IMR-90 (cell line): ENCODE measurements at regions not wholly inside any gene's neighbourhood (a gene's known extent, or its start where the extent isn't known, plus 50 kb on each side); places are given as distances from the start of the nearest gene placed in this dataset.
A peak's percentile ranks its signal among the peaks of the same experiment; 100 is the strongest.

Experiments used
- ATAC-seq: fragments of 200-7000 bp; cut with Tn5 transposase; 2 replicates; pipeline ENCODE4 v1.9.1; 2020; ENCODE audit warnings: low read depth, mild to moderate bottlenecking, moderate library complexity
- BruUV-seq: library from RNA; stranded (reverse); fragments of 400-500 nt; replicated peaks from 2 replicates; lab custom pipeline; 2021; lab: Mats Ljungman, UMichigan
- CTCF ChIA-PET: fragments of 300-600 bp; formaldehyde crosslinking; extraction: SDS; loops from one replicate; lab custom pipeline; 2021; ENCODE audit warnings: antibody characterized with exemption; lab: Yijun Ruan, JAX
- POLR2A ChIA-PET: fragments of 300-600 bp; sonication (Branson Sonifier 250); formaldehyde crosslinking; loops from one replicate; lab custom pipeline; 2022; ENCODE audit warnings: antibody characterized with exemption; ENCODE audit not compliant: unreplicated experiment; lab: Charles Lee
- DNase-seq: peaks from one replicate; pipeline ENCODE4 v3.0.0; 2013
- H2AFZ ChIP-seq: replicated peaks from 2 replicates; pipeline ENCODE3; 2013; ENCODE audit warnings: low read length, mild to moderate bottlenecking; ENCODE audit not compliant: poor library complexity
- H2AK5ac ChIP-seq: 2 replicates; pipeline ENCODE4 v1.6.1; 2013; ENCODE audit warnings: low read depth, low read length, inconsistent platforms
- H2AK9ac ChIP-seq: replicated peaks from 2 replicates; pipeline ENCODE3; 2013; ENCODE audit warnings: mild to moderate bottlenecking, low read depth, low read length, moderate library complexity; ENCODE audit not compliant: poor library complexity
- H2BK120ac ChIP-seq: 2 replicates; pipeline ENCODE4 v1.6.1; 2013; ENCODE audit warnings: low read depth, low read length, inconsistent platforms
- H2BK15ac ChIP-seq: 3 replicates; pipeline ENCODE4 v1.6.1; 2013; ENCODE audit warnings: low read depth, low read length, inconsistent platforms
- H2BK20ac ChIP-seq: 2 replicates; pipeline ENCODE4 v1.6.1; 2013; ENCODE audit warnings: low read depth, mild to moderate bottlenecking, inconsistent platforms, low read length, moderate library complexity
- H2BK5ac ChIP-seq: 2 replicates; pipeline ENCODE4 v1.6.1; 2013; ENCODE audit warnings: mild to moderate bottlenecking, low read depth, low read length, inconsistent platforms; ENCODE audit not compliant: poor library complexity, severe bottlenecking
- H3K14ac ChIP-seq: replicated peaks from 2 replicates; pipeline ENCODE4 v1.6.1; 2013; ENCODE audit warnings: low read depth, low read length, inconsistent platforms
- H3K18ac ChIP-seq: 2 replicates; pipeline ENCODE4 v1.6.1; 2013; ENCODE audit warnings: low read depth, low read length, control low read depth
- H3K23ac ChIP-seq: 2 replicates; pipeline ENCODE4 v1.6.1; 2013; ENCODE audit warnings: low read depth, low read length, inconsistent platforms
- H3K27ac ChIP-seq: 2 replicates; pipeline ENCODE4 v1.5.1; 2013; ENCODE audit warnings: mild to moderate bottlenecking, control low read depth, low read length; ENCODE audit not compliant: insufficient read depth
- H3K27me3 ChIP-seq: 2 replicates; pipeline ENCODE4 v1.6.1; 2013; ENCODE audit warnings: low read length; ENCODE audit not compliant: control insufficient read depth, insufficient read depth
- H3K36me3 ChIP-seq: 2 replicates; pipeline ENCODE4 v1.6.1; 2013; ENCODE audit warnings: low read length, mixed read lengths; ENCODE audit not compliant: control insufficient read depth, insufficient read depth
- H3K4ac ChIP-seq: 2 replicates; pipeline ENCODE4 v1.6.1; 2013; ENCODE audit warnings: low read depth, low read length, inconsistent platforms
- H3K4me1 ChIP-seq: 2 replicates; pipeline ENCODE4 v1.6.1; 2013; ENCODE audit warnings: low read length, mixed read lengths; ENCODE audit not compliant: control insufficient read depth, insufficient read depth
- H3K4me2 ChIP-seq: 2 replicates; pipeline ENCODE4 v1.6.1; 2013; ENCODE audit warnings: low read depth, mild to moderate bottlenecking, control low read depth, low read length, moderate library complexity
- H3K4me3 ChIP-seq: 2 replicates; pipeline ENCODE4 v1.5.1; 2013; ENCODE audit warnings: low read depth, mild to moderate bottlenecking, control low read depth, low read length, moderate library complexity; ENCODE audit not compliant: insufficient read depth
- H3K56ac ChIP-seq: 2 replicates; pipeline ENCODE4 v1.6.1; 2013; ENCODE audit warnings: low read length, inconsistent platforms; ENCODE audit not compliant: insufficient read depth; ENCODE audit errors: extremely low read depth
- H3K79me1 ChIP-seq, 2 experiments: 2 replicates each; pipeline ENCODE4 v1.6.1; 2013; ENCODE audit warnings: low read length in 2 of 2, inconsistent platforms in 1 of 2, low read depth in 1 of 2
- H3K9ac ChIP-seq: 2 replicates; pipeline ENCODE4 v1.6.1; 2013; ENCODE audit warnings: low read depth, low read length, control low read depth
- H3K9me1 ChIP-seq: 2 replicates; pipeline ENCODE4 v1.6.1; 2013; ENCODE audit warnings: low read length, inconsistent platforms; ENCODE audit not compliant: insufficient read depth
- H3K9me3 ChIP-seq: 2 replicates; pipeline ENCODE4 v1.6.1; 2013; ENCODE audit warnings: low read length; ENCODE audit not compliant: control insufficient read depth, insufficient read depth
- H4K20me1 ChIP-seq: 2 replicates; pipeline ENCODE4 v1.6.1; 2013; ENCODE audit warnings: low read length, inconsistent platforms; ENCODE audit not compliant: insufficient read depth
- H4K5ac ChIP-seq: 2 replicates; pipeline ENCODE4 v1.6.1; 2013; ENCODE audit warnings: mild to moderate bottlenecking, low read depth, low read length, control low read depth
- H4K8ac ChIP-seq, 2 experiments: 2 replicates each; pipeline ENCODE4 v1.6.1; 2013; ENCODE audit warnings: low read depth in 2 of 2, low read length in 2 of 2, control low read depth in 1 of 2, inconsistent platforms in 1 of 2
- H4K91ac ChIP-seq: 2 replicates; pipeline ENCODE4 v1.6.1; 2013; ENCODE audit warnings: low read depth, low read length, inconsistent platforms; ENCODE audit not compliant: insufficient read depth
- CHD1 ChIP-seq: IDR thresholded peaks from 2 replicates; pipeline ENCODE4 v1.6.1; 2012; ENCODE audit warnings: low read depth, low read length, improper control_type of control experiment
- MAFK ChIP-seq: IDR thresholded peaks from 2 replicates; pipeline ENCODE4 v1.6.1; 2012; ENCODE audit warnings: low read depth, low read length, improper control_type of control experiment
- MAZ ChIP-seq: IDR thresholded peaks from 2 replicates; pipeline ENCODE4 v1.6.1; 2012; ENCODE audit warnings: low read depth, mild to moderate bottlenecking, low read length, improper control_type of control experiment, moderate library complexity, borderline replicate concordance
- RCOR1 ChIP-seq: IDR thresholded peaks from 2 replicates; pipeline ENCODE4 v1.6.1; 2012; ENCODE audit warnings: mild to moderate bottlenecking, low read length, improper control_type of control experiment; ENCODE audit not compliant: insufficient replicate concordance
- SMC3 ChIP-seq: fragments of 150-350 bp; IDR thresholded peaks from 2 replicates; pipeline ENCODE4 v1.6.1; 2016; ENCODE audit warnings: low read depth, mild to moderate bottlenecking, antibody characterized with exemption, low read length, moderate library complexity
- WGBS, 2 experiments: methylation state at CpG; one replicate each; pipeline versions ENCODE4 v1.1.5 to v1.1.7; 2013; ENCODE audit warnings: missing lambda C conversion rate in 2 of 2; ENCODE audit not compliant: insufficient read length in 1 of 2; ENCODE audit errors: extremely low coverage in 2 of 2; 5-methylcytosine and 5-hydroxymethylcytosine counted together
- dilution Hi-C: fragments of 300-500 bp; cut with HindIII; formaldehyde crosslinking; loops from one replicate; pipeline ENCODE4 v1.14.3; 2018; ENCODE audit warnings: low sequenced_read_pairs; ENCODE audit not compliant: unreplicated experiment
- in situ Hi-C: fragments of 300-500 bp; cut with MboI; formaldehyde crosslinking; loops from 3 replicates; pipeline ENCODE4 v1.14.3; 2019; ENCODE audit warnings: low sequenced_read_pairs, inconsistent platforms, mixed read lengths
- intact Hi-C: fragments of 100-400 bp; cut with micrococcal nuclease; formaldehyde crosslinking; loops from 2 replicates; pipeline ENCODE4 v1.10.0; 2022

DNA sequence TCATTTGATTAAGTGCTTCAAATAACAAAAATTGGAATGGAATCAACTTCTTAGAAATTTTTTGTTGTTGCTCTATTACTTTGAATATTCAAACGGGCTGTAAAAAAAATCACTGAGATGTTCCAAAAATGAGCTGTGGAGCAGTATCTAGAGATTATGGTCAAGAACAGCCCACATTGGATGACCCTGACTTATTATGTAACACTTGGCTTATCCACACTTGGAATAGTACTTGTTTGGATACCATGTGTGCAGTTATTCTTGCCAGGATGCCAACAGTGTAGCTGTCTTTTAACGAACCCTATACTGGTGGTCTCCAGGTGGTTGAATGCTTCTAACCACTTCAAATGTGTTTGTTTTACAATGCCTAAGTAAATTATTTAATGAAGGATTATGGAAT, 64.9 kb upstream of the CAMK2D start:
- Histone ChIP-seq H3K4me3 (no peak overlapping the region), H3K4me1 (peaks cover 14% of the 10 kb centered on the region), H4K5ac (no peak overlapping the region), H2AK5ac (no peak overlapping the region), H3K56ac (no peak overlapping the region), H4K8ac (no peak overlapping the region), H2BK120ac (no peak overlapping the region), H2AFZ (no peak overlapping the region), H3K27ac (no peak overlapping the region), H3K79me1 (no peaks in the 10 kb centered on the region), H2BK20ac (no peak overlapping the region; the same call in 1 of the 2 replicates), H3K9ac (no peak overlapping the region), H2BK15ac (no peak overlapping the region), H3K9me1 (0 out of 2 replicates have a peak, but pooled peaks cover 2% of the 10 kb centered on the region), H3K18ac (no peak overlapping the region), H2BK5ac (no peak overlapping the region), H4K91ac (no peak overlapping the region), H3K14ac (0 out of 2 replicates have a peak overlapping the region, but pooled peaks have one; percentile 19), H3K9me3 (no peaks in the 10 kb centered on the region), H3K4ac (no peak overlapping the region), H2AK9ac (no peak overlapping the region), H4K20me1 (no peaks in the 10 kb centered on the region), H3K27me3 (no peaks in the 10 kb centered on the region), H3K4me2 (no peak overlapping the region), H3K36me3 (no peaks in the 10 kb centered on the region), H3K23ac (0 out of 2 replicates have a peak overlapping the region, but pooled peaks have one; percentile 24)
- TF ChIP-seq RCOR1, result no peak
- no peak for TF ChIP-seq MAFK
- TF ChIP-seq MAZ, result no peak
- TF ChIP-seq CHD1, result no peak
- no peak for TF ChIP-seq SMC3
- 40% methylated on average over 1 of the region's 2 CpGs; no CpG with 5 or more reads in 1 of the 2 experiments for WGBS, 2 experiments
- in situ Hi-C loops (no loop called here), intact Hi-C loops (no loop called here), dilution Hi-C loops (no loop called here)
- CTCF ChIA-PET, result interaction anchor here (1.4 kb wide), 1 partner anchor 11 kb away, joined by 5 read pairs; no protein-coding TSS in a partner anchor
- no peak for ATAC-seq
- POLR2A ChIA-PET, result no interaction called here
- DNase-seq, result no peak
- BruUV-seq, result no TSS peak
